IMR-90 (cell line): ENCODE measurements at regions not wholly inside any gene's neighbourhood (a gene's known extent, or its start where the extent isn't known, plus 50 kb on each side); places are given as distances from the start of the nearest gene placed in this dataset.

Experiments used
- ATAC-seq: fragments of 200-7000 bp; cut with Tn5 transposase; 2 replicates; pipeline ENCODE4 v1.9.1; 2020; ENCODE audit warnings: low read depth, mild to moderate bottlenecking, moderate library complexity
- BruUV-seq: library from RNA; stranded (reverse); fragments of 400-500 nt; replicated peaks from 2 replicates; lab custom pipeline; 2021; lab: Mats Ljungman, UMichigan
- CTCF ChIA-PET: fragments of 300-600 bp; formaldehyde crosslinking; extraction: SDS; loops from one replicate; lab custom pipeline; 2021; ENCODE audit warnings: antibody characterized with exemption; lab: Yijun Ruan, JAX
- POLR2A ChIA-PET: fragments of 300-600 bp; sonication (Branson Sonifier 250); formaldehyde crosslinking; loops from one replicate; lab custom pipeline; 2022; ENCODE audit warnings: antibody characterized with exemption; ENCODE audit not compliant: unreplicated experiment; lab: Charles Lee
- DNase-seq: peaks from one replicate; pipeline ENCODE4 v3.0.0; 2013
- H2AFZ ChIP-seq: replicated peaks from 2 replicates; pipeline ENCODE3; 2013; ENCODE audit warnings: low read length, mild to moderate bottlenecking; ENCODE audit not compliant: poor library complexity
- H2AK5ac ChIP-seq: 2 replicates; pipeline ENCODE4 v1.6.1; 2013; ENCODE audit warnings: low read depth, low read length, inconsistent platforms
- H2AK9ac ChIP-seq: replicated peaks from 2 replicates; pipeline ENCODE3; 2013; ENCODE audit warnings: mild to moderate bottlenecking, low read depth, low read length, moderate library complexity; ENCODE audit not compliant: poor library complexity
- H2BK120ac ChIP-seq: 2 replicates; pipeline ENCODE4 v1.6.1; 2013; ENCODE audit warnings: low read depth, low read length, inconsistent platforms
- H2BK15ac ChIP-seq: 3 replicates; pipeline ENCODE4 v1.6.1; 2013; ENCODE audit warnings: low read depth, low read length, inconsistent platforms
- H2BK20ac ChIP-seq: 2 replicates; pipeline ENCODE4 v1.6.1; 2013; ENCODE audit warnings: low read depth, mild to moderate bottlenecking, inconsistent platforms, low read length, moderate library complexity
- H2BK5ac ChIP-seq: 2 replicates; pipeline ENCODE4 v1.6.1; 2013; ENCODE audit warnings: mild to moderate bottlenecking, low read depth, low read length, inconsistent platforms; ENCODE audit not compliant: poor library complexity, severe bottlenecking
- H3K14ac ChIP-seq: replicated peaks from 2 replicates; pipeline ENCODE4 v1.6.1; 2013; ENCODE audit warnings: low read depth, low read length, inconsistent platforms
- H3K18ac ChIP-seq: 2 replicates; pipeline ENCODE4 v1.6.1; 2013; ENCODE audit warnings: low read depth, low read length, control low read depth
- H3K23ac ChIP-seq: 2 replicates; pipeline ENCODE4 v1.6.1; 2013; ENCODE audit warnings: low read depth, low read length, inconsistent platforms
- H3K27ac ChIP-seq: 2 replicates; pipeline ENCODE4 v1.5.1; 2013; ENCODE audit warnings: mild to moderate bottlenecking, control low read depth, low read length; ENCODE audit not compliant: insufficient read depth
- H3K27me3 ChIP-seq: 2 replicates; pipeline ENCODE4 v1.6.1; 2013; ENCODE audit warnings: low read length; ENCODE audit not compliant: control insufficient read depth, insufficient read depth
- H3K36me3 ChIP-seq: 2 replicates; pipeline ENCODE4 v1.6.1; 2013; ENCODE audit warnings: low read length, mixed read lengths; ENCODE audit not compliant: control insufficient read depth, insufficient read depth
- H3K4ac ChIP-seq: 2 replicates; pipeline ENCODE4 v1.6.1; 2013; ENCODE audit warnings: low read depth, low read length, inconsistent platforms
- H3K4me1 ChIP-seq: 2 replicates; pipeline ENCODE4 v1.6.1; 2013; ENCODE audit warnings: low read length, mixed read lengths; ENCODE audit not compliant: control insufficient read depth, insufficient read depth
- H3K4me2 ChIP-seq: 2 replicates; pipeline ENCODE4 v1.6.1; 2013; ENCODE audit warnings: low read depth, mild to moderate bottlenecking, control low read depth, low read length, moderate library complexity
- H3K4me3 ChIP-seq: 2 replicates; pipeline ENCODE4 v1.5.1; 2013; ENCODE audit warnings: low read depth, mild to moderate bottlenecking, control low read depth, low read length, moderate library complexity; ENCODE audit not compliant: insufficient read depth
- H3K56ac ChIP-seq: 2 replicates; pipeline ENCODE4 v1.6.1; 2013; ENCODE audit warnings: low read length, inconsistent platforms; ENCODE audit not compliant: insufficient read depth; ENCODE audit errors: extremely low read depth
- H3K79me1 ChIP-seq, 2 experiments: 2 replicates each; pipeline ENCODE4 v1.6.1; 2013; ENCODE audit warnings: low read length in 2 of 2, inconsistent platforms in 1 of 2, low read depth in 1 of 2
- H3K9ac ChIP-seq: 2 replicates; pipeline ENCODE4 v1.6.1; 2013; ENCODE audit warnings: low read depth, low read length, control low read depth
- H3K9me1 ChIP-seq: 2 replicates; pipeline ENCODE4 v1.6.1; 2013; ENCODE audit warnings: low read length, inconsistent platforms; ENCODE audit not compliant: insufficient read depth
- H3K9me3 ChIP-seq: 2 replicates; pipeline ENCODE4 v1.6.1; 2013; ENCODE audit warnings: low read length; ENCODE audit not compliant: control insufficient read depth, insufficient read depth
- H4K20me1 ChIP-seq: 2 replicates; pipeline ENCODE4 v1.6.1; 2013; ENCODE audit warnings: low read length, inconsistent platforms; ENCODE audit not compliant: insufficient read depth
- H4K5ac ChIP-seq: 2 replicates; pipeline ENCODE4 v1.6.1; 2013; ENCODE audit warnings: mild to moderate bottlenecking, low read depth, low read length, control low read depth
- H4K8ac ChIP-seq, 2 experiments: 2 replicates each; pipeline ENCODE4 v1.6.1; 2013; ENCODE audit warnings: low read depth in 2 of 2, low read length in 2 of 2, control low read depth in 1 of 2, inconsistent platforms in 1 of 2
- H4K91ac ChIP-seq: 2 replicates; pipeline ENCODE4 v1.6.1; 2013; ENCODE audit warnings: low read depth, low read length, inconsistent platforms; ENCODE audit not compliant: insufficient read depth
- BHLHE40 ChIP-seq: fragments of 150-350 bp; IDR thresholded peaks from 2 replicates; pipeline ENCODE4 v1.6.1; 2016; ENCODE audit warnings: mild to moderate bottlenecking, low read depth, low read length
- FOS ChIP-seq: fragments of 150-350 bp; IDR thresholded peaks from 2 replicates; pipeline ENCODE4 v1.6.1; 2016; ENCODE audit warnings: low read depth, low read length
- MAFK ChIP-seq: IDR thresholded peaks from 2 replicates; pipeline ENCODE4 v1.6.1; 2012; ENCODE audit warnings: low read depth, low read length, improper control_type of control experiment
- MAZ ChIP-seq: IDR thresholded peaks from 2 replicates; pipeline ENCODE4 v1.6.1; 2012; ENCODE audit warnings: low read depth, mild to moderate bottlenecking, low read length, improper control_type of control experiment, moderate library complexity, borderline replicate concordance
- MXI1 ChIP-seq: IDR thresholded peaks from 2 replicates; pipeline ENCODE4 v1.6.1; 2012; ENCODE audit warnings: low read depth, mild to moderate bottlenecking, low read length, moderate library complexity, borderline replicate concordance
- NFE2L2 ChIP-seq: fragments of 150-350 bp; IDR thresholded peaks from 2 replicates; pipeline ENCODE4 v1.6.1; 2016; ENCODE audit warnings: low read depth, mild to moderate bottlenecking, low read length
- SMC3 ChIP-seq: fragments of 150-350 bp; IDR thresholded peaks from 2 replicates; pipeline ENCODE4 v1.6.1; 2016; ENCODE audit warnings: low read depth, mild to moderate bottlenecking, antibody characterized with exemption, low read length, moderate library complexity
- WGBS, 2 experiments: methylation state at CpG; one replicate each; pipeline versions ENCODE4 v1.1.5 to v1.1.7; 2013; ENCODE audit warnings: missing lambda C conversion rate in 2 of 2; ENCODE audit not compliant: insufficient read length in 1 of 2; ENCODE audit errors: extremely low coverage in 2 of 2; 5-methylcytosine and 5-hydroxymethylcytosine counted together
- dilution Hi-C: fragments of 300-500 bp; cut with HindIII; formaldehyde crosslinking; loops from one replicate; pipeline ENCODE4 v1.14.3; 2018; ENCODE audit warnings: low sequenced_read_pairs; ENCODE audit not compliant: unreplicated experiment
- in situ Hi-C: fragments of 300-500 bp; cut with MboI; formaldehyde crosslinking; loops from 3 replicates; pipeline ENCODE4 v1.14.3; 2019; ENCODE audit warnings: low sequenced_read_pairs, inconsistent platforms, mixed read lengths
- intact Hi-C: fragments of 100-400 bp; cut with micrococcal nuclease; formaldehyde crosslinking; loops from 2 replicates; pipeline ENCODE4 v1.10.0; 2022

- no peak overlapping the region for H3K23ac ChIP-seq
- no peak overlapping the region for H3K18ac ChIP-seq
- H2AK5ac ChIP-seq: no peak overlapping the region
- H3K9me1 ChIP-seq: peaks cover 10% of the 10 kb centered on the region
- ChIA-PET CTCF (no interaction called here), POLR2A (no interaction called here)
- no peak overlapping the region for H3K4me2 ChIP-seq
- WGBS, 2 experiments: 33% methylated on average over 1 of the region's 12 CpGs; no CpG with 5 or more reads in 1 of the 2 experiments
- H4K8ac ChIP-seq: no peak overlapping the region
- H3K27ac ChIP-seq: no peak overlapping the region
- dilution Hi-C loops (no loop called here), intact Hi-C loops (no loop called here), in situ Hi-C loops (no loop called here)
- no peaks in the 10 kb centered on the region for H3K9me3 ChIP-seq
- H3K27me3 ChIP-seq: peaks cover 10% of the 10 kb centered on the region
- peaks cover 15% of the 10 kb centered on the region for H3K4me1 ChIP-seq
- ATAC-seq: no peak
- H3K9ac ChIP-seq: no peak overlapping the region
- no peak overlapping the region for H2BK5ac ChIP-seq
- H2BK15ac ChIP-seq: no peak overlapping the region
- H3K4ac ChIP-seq: no peak overlapping the region
- DNase-seq: no peak
- no peak overlapping the region for H2BK20ac ChIP-seq
- no peak overlapping the region for H4K91ac ChIP-seq
- H2AK9ac ChIP-seq: no peak overlapping the region
- no peak overlapping the region for H2BK120ac ChIP-seq
- H3K36me3 ChIP-seq: no peaks in the 10 kb centered on the region
- 0 out of 2 replicates have a peak, but pooled peaks cover 3% of the 10 kb centered on the region for H4K20me1 ChIP-seq
- no peak overlapping the region for H3K4me3 ChIP-seq
- no TSS peak for BruUV-seq
- peak overlapping the region; percentile 2 for H2AFZ ChIP-seq
- no peaks in the 10 kb centered on the region for H3K79me1 ChIP-seq
- H3K14ac ChIP-seq: no peak overlapping the region
- TF ChIP-seq SMC3 (no peak), MAFK (no peak), FOS (no peak), MAZ (no peak), NFE2L2 (no peak), BHLHE40 (no peak), MXI1 (no peak)
- no peak overlapping the region for H3K56ac ChIP-seq
- H4K5ac ChIP-seq: no peak overlapping the region
Measured at GRCh38 chr6:149228311-149228955, 89.1 kb upstream of the TAB2 start.
